Fibroblast of skin of left biceps (primary cell): ENCODE measurements at regions not wholly inside any gene's neighbourhood (a gene's known extent, or its start where the extent isn't known, plus 50 kb on each side); places are given as distances from the start of the nearest gene placed in this dataset.

Experiments
- DNase-seq, 2 experiments: peaks; one replicate each; pipeline ENCODE4 v3.0.0-alpha.2; 2013; ENCODE audit warnings: low read depth in 2 of 2

DNA sequence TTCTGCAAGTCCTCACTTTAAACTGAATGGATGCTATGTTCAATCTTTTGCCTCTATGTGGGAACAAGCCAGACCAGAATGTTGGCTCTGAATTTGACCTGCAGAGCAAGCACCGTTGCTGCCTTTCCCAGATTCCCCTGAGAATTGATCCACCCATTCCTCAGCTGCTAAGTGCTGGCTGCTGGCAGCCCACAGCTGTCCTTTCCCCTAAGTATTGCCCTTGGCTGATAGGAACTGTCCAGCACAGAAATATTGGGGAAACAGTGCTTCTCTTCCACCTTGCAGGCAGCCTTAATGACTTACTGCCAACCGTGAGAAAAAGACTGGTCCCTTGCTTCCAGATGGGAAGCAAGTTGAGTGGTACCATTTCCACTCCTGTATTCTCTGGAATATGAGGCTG is 475.9 kb downstream of the PDHA2 start:
- no peak for DNase-seq

DNA sequence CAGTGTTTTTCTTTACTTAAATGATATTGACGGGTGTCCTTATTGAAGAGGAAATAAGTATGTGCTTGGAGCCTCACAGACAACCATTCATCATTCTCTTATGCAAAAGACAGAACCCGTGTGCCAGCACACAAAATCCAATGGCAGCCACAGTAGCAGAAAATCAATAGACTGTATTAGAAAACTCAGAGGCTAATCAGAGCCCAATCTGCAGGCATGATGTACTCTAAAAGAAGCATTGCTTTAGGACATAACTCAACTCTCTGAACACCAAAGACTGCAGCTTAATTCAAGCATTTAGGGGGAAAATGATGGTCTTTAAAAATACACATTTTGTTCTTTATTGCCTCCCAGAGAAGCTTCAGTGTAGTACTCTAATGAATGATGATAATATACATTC is 476.9 kb downstream of the PDHA2 start:
- no peak for DNase-seq

DNA sequence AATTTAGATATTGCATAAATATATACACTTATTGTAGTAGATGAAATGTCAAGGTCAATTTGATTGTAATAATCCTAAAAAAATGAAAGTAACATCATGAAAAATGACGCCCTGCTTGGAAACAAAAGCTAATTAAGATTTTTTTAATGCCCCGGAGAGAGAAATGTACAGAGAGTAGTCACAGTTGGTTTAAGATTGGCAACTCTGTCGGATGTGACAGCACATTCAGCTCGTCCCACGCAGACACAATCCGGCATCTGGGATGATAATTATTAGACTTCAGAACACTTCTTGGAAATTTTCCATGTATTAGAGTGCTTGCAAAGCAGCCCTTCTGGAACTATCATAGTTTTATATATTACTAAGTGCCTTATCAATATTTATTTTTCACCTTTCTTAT is 478.0 kb downstream of the PDHA2 start:
- no peak for DNase-seq

DNA sequence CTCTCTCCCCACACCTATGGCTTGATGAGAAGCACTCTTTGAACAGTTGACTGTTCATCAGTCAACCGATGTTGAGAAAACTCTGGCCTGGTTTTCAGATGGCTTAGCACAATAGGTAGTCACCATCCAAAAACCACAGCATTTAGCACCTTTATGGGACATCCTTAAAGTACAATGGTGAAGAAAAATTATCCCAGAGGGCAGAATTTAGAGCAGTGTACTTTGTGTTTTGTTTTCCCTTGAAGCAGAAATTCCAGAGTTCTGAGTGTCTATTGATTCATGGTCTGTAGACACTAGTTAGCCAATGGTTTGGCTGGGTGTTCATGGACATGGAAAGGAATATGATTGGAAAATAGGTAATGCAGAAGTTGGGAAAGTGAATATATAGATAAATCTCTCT is 487.0 kb downstream of the PDHA2 start:
- no peak for DNase-seq

DNA sequence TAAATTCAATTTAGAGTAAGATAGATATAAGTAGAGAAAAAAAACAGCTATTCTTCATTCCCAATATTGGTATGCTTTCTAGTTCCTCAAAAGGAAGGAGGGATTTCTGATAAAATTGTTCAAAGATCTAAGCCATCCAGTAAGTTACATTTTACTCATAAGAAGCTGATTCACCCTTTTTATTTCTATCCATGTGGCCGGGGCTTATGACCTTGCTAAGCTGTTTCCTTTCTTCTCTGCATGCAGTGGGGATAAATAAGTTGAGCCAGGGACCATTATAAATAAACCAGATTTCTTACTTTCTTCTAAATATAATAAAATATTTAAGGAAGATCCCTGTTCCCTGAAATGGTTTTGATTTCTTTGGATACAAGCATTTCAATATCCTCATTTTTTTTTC is 502.3 kb downstream of the PDHA2 start:
- DNase-seq: no peak

DNA sequence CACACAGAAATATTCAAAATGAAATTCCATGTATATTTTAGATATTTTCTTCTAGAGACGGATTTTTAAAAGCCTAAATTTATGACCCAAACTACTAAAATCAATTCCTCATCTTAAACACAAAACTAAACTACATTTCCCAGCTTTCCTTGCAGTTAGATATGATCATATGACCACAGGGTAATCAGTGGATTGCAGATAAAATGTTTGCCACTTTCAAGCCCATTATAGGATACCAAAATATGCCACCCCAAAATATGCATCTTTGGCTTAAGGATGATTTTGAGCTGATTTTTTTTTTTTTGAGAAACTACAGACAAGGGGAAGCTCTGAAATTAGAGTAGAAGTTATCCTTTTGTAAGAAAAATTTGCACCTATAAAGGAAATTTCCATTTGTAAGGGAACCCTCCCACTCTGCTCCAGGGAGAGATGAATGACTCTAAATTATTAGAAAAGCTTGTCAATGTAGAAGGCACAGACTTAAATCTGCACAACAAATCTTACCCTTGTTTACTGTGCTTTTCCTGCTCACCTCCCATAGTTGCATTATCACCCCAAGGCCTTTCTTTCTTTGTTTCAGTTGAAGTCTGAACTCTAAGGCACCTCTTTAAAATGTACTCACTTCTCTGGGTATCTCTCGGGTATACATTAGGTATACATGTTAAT is 503.0 kb downstream of the PDHA2 start:
- DNase-seq: no peak

DNA sequence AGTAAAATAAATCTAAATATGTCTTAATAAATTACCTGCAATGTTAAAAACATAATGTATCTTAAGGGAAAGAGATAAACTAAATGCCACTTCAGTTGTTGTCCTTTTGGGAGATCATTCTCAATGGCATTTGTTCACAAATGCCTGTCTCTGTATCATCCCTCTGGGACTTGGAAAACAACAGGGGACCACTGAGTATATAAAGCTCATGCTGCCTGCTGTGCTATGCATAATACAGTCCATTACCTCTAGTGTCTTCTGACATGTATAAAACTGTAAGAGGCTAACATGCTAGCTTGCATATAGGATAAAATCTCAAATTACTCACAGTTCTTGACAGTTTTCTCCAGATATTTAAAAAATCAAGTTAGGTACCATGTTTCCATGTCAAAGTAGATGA is 503.9 kb downstream of the PDHA2 start:
- DNase-seq: no peak

DNA sequence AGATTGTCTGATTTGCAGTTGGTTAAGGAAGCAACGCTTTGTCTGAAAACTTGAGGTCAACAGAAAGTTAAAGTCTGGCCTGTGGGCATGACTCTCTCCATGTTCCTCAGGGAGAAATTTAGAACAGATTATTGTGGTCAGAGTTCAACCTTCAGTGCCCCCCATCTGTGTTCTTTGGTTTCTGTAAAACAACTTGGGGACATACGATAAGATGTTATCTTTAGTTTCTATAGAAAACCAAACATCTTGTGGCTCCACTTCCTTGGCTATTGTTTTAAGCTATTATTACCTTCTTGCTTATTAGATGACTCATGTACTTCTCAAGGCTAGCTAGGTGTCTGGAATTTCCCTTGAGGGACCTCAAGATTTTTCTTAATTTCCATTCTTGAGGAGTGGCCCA is 507.7 kb downstream of the PDHA2 start:
- no peak for DNase-seq

DNA sequence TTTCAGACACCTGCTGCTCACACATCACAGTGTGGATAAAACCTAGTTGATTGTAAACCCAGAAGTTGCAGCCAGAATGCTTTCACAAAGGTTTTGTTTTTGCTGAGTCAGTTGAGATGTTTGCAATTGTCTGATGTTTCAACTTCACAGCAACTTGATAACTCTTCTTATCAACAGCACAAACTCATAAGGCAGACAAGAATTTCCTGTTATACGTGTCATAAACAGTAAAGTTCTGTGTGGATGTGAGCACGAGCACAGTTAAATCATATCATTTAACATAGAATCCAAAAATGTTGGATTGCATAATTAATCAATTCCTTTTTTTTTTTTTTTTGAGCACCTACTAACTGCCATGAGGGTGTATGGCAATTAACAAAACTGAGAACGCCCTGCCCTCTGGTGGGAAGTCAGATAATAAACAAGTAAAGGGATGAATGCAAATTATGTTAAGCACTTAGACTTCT is 512.2 kb downstream of the PDHA2 start:
- no peak for DNase-seq

DNA sequence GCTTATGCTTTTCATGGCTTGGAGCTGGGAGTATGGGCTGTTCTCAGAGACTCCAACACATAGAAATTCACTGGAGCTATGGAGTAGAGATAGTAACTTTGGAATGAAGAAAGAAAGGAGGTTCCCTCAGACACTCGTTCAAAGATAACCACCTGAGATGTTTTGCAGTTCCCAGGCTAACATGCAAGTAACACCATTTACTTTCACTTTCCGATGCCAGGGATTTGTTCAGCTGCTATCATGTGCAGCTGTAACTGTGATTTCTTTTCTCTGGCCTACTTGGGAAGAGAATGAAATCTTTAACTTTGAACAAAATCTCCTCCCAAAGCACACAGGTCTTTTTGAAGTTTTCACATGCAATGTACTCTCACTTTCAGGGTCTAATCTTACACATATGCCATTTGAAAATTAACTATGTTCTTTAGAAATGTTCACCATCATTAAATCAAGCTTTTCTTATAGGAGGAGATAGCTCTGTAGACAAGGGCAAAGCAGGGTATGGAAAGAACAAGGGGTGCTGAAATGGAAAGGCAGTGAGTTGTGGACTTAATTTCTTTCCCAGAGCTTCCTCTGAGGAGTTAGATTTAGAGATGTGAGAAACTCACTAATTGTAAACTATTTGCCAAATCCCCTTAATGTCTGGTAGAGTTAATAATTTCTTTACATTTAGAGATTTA is 514.3 kb downstream of the PDHA2 start:
- no peak for DNase-seq

DNA sequence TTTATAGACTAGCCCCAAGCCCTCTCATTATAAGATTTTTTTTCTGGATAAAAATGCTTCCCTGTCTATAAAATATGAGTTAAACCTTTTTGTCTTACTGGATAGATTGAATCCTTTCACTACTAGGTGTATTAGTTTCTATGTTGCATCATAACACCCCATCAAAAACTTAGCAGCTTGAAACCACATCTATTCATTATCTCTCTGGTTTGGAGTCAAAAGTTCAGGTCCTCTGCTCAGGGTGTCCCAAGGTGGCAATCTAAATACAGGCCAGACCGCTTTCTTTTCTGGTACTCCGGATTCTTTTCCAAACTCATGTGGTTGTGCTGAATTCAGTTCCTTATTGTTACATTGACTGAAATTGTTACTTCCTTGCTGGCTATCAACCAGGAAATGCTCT is 515.5 kb downstream of the PDHA2 start:
- DNase-seq: no peak

DNA sequence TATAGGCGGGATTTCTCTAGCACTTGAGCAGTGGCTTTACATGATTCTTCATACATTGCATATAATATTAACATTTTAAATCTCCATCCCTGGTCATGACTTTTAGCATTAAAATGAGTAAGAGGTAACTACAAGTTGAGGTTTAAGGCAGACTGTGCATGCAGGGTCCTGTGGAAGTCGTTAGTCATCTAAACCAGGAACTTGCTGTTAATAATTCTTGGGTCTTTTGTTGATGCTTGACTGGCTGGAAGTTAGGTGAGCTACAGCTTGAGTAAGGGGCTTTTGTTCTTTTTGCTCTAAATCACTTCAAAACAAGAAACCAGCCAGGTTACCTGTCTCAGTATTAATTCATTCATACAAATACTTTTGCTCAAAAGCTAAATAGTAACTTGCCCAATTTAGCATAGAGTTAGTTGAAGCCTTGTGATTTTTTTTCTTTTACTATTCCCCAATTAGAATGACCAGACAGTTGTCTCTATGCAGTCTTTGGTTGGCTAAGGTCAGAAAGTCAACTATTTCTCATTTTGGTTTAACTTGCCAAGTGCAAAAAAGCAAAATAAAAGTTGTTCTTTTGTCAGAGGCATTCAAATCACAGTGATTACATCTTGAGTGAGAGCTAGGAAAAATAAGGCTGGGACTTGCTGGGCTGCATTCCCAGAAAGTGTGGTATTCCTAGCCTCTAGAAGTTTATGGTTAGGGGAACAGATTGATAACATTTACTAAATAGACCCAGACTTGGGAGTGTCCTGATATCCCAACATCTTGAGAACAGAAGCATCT is 516.9 kb downstream of the PDHA2 start:
- DNase-seq: no peak

DNA sequence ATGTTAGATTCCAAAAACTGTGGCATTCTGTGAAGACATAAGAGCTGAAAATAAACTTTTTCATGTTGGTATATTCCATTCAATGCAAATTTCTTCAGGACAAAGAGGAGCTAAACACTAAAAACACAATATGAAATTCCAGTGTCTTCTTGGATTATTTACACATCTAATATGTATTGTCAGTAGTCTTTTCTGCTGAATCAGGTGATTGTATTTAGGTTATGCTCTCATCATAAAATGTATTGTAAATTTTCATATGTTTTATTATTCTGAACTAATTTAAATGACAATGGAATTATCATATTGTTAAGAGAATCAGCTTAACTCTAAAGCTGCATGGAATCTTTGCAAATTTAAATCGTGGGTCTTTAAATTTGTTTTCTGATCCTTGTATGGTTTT is 526.7 kb downstream of the PDHA2 start:
- no peak for DNase-seq

DNA sequence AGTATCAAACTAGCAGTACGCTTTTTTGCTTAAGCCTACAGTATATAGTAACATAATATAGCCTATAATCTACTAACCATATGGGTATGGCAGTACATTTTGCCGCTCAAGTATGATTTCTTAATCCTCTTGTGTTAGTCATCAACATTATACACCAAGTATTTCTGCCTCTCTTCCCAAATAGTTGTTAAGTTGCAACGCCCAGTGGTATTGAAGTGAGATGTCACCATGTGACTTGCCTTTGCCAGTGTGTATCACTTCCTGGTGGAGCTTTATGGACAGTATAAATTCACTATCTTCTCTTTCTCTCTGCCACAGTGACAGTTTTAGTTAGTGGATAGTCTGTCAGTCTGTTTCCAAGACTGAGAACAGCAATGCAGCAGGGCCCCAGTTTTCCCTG is 535.5 kb downstream of the PDHA2 start:
- no peak for DNase-seq

DNA sequence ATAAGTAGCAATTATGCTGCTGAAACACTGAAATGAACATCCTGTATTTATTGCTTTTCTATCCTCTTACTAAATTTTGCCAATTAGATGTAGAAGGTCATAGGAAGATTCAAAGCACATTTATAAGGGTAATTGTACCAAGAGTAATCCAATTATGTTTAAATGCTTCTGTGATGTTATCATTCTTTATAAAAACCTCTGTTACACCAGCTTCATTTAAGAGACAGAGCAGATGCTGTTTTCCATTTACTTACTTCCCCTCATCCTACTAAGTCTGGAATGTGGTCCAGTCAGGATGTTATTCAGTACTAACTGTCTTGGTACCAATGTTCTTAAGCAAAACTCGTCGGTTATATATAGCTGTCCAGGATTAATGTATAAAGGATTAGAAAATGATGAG is 539.6 kb downstream of the PDHA2 start:
- no peak for DNase-seq

DNA sequence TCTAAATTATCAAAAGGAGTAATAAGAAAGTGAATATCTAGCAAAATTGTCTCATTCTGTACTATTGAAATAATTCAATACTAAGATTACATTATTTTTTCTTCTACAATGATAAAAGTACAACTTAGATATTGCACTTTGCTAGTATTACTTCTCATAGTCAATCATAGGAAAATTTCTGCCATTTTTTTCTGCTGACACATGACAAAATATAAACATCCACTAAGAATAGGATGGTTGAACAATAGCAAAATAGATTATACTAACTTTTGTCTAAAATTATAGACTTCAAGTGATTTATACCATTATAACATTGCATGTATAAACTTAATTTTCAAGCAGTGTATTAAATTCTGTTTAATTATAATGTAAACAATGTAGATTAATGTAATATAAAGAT is 540.2 kb downstream of the PDHA2 start:
- DNase-seq: no peak

DNA sequence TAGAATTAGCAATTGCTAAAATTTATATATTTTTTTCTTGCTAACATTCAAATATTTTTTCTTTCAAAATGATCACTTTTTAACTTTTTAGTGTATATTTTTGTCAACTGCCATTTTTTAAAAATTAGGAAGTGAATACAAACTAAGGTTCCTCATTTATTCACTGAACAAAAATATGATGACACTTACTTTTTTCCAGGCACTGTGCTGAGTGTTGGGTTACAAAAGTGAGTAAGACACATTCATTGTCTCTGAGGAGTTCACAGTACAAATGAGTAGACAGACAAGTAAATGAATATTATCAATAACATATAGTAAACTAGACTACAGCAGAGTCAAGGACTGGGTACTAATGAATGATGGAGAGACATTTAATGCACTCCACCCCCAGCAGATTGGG is 543.5 kb downstream of the PDHA2 start:
- no peak for DNase-seq

DNA sequence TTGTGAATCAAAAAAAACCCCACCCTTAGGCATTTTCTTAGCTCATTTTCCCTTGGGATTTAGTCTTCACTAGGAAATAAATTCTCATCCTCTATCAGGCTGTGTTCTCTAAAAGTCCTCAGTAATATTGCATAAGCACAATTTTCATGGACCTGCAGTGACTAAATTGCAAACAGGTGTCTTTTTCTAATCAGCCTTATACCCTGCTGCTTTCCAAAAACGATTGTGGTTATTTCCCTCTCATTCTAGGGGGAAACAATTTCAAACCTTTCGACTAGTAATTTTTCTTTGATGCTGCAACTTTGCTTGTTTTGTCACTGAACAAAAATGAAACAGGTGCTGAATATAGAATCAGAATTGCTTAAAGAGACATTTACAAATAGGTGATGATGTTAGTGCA is 549.9 kb downstream of the PDHA2 start:
- no peak for DNase-seq

DNA sequence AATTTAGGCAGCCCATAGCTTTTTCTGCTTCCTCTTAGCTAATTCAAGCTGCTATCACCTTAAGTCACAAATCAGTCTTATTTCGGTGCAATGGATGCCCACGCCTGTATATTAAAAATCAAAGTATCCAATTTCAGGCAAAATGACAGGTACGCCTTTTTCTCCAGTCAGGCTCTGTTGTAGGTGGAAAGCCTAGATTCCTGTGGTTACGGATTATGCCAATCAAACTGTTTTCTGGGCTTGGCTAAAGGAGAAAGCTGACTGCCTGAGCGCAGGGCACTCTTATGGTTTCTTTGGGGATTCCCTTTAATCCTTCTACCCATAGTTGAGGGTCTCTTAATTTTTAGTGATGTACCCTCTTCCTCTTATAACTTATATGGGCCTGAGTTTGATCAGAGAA is 550.5 kb downstream of the PDHA2 start:
- DNase-seq: no peak

DNA sequence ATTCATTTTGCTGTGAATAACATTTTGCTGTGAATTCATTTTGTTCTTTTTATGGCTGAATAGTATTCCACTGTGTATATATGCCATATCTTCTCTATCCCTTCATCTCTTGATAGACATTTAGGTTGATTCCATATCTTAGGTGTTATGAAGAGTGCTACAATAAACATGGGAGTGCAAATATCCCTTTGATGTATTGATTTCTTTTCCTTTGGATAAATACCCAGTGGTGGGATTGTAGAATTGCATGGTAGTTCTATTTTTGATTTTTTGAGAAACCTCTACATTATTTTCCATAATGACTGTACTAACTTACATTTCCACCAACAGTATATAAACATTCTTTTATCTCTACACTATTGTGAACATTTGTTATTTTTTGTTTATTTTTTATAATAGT is 555.9 kb downstream of the PDHA2 start:
- DNase-seq: no peak

DNA sequence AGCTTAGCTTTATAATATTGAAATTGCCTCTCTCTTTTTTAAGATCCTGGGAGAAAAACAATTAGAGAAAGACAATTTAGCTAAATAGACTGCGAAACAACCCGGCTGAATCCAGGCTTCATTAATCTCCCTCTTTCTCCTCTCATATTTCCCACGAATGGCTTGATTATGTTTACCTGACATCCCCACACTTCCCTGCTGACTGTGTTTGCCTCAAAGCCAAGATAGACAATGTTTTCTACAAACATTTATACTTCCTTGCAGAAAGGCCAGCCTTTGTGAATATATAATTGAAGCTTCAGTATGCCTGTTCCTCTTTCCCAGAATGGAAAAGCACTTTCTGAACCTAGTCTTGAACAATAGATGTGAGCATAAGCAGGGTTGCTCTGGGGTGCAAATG is 566.8 kb downstream of the PDHA2 start:
- DNase-seq: no peak

DNA sequence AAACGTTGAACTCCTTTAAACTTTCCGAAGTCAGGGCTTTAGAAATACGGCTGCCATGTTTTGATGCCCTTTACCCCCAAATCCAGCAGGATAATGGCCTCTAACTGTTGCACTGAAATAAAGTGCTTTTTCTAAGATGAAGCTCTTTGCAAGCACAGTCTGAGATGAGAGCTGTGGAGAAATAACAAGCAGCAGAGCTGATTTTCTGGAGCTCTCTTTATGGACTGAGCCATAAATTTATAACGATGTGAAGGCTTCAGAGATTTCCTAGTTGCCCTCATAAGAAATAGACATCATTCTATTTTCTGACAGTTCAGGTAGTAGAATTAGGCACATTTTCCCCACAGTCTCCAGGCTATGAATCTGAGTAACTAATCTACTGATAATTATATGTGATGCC is 567.3 kb downstream of the PDHA2 start:
- no peak for DNase-seq
